SKM-1 treated with dmso at 0.1 percent for 144 hours (cell line): ENCODE measurements at regions not wholly inside any gene's neighbourhood (a gene's known extent, or its start where the extent isn't known, plus 50 kb on each side); places are given as distances from the start of the nearest gene placed in this dataset.

ENCODE experiments used
- DNase-seq: peaks from one replicate; lab custom pipeline; 2025; ENCODE audit not compliant: unreplicated experiment; lab: John Stamatoyannopoulos, UW

- no peak for DNase-seq
These were observed 668.7 kb downstream of the MRPL39 start for GRCh38 chr21:24938573-24938972.

DNA sequence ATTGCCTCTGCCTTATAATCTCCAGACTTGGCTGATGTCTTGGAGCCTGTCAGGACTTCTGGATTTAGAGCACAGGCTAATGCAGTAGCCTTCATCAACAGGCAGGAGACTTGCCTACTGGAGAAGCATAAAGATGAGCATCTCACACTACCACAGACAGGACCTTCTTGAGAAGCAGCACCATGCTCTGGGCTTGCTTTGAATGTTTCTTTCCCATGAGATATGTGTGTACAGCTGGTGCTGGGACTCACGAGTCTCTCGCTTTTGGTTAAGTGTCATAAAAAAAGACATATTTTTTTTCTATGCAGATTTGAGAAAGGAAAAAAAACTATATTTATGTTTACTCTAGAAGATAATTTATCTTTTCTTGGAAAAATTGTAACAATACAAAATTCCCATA lies 671.3 kb downstream of the MRPL39 start:
- no peak for DNase-seq

DNA sequence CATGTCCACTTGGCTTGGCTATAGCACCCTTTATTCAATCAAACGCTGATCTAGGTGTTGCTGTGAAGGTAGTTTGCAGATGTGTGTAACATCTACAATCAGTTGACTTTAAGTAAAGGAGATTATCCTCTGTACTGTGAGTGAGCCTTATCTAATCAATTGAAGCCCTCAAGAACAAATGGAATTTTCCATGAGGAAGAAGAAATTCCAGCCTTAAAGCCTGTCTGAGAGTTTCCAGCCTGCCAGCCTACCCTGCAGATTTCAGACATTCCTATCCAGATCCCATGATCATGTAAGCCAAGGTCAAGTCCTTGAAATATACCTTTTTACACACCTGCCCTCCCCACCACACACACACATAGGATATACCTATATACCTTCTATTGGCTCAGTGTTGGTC lies 696.7 kb downstream of the MRPL39 start:
- no peak for DNase-seq

- no peak for DNase-seq
These were observed 703.2 kb downstream of the MRPL39 start for GRCh38 chr21:24903994-24904635.

DNA sequence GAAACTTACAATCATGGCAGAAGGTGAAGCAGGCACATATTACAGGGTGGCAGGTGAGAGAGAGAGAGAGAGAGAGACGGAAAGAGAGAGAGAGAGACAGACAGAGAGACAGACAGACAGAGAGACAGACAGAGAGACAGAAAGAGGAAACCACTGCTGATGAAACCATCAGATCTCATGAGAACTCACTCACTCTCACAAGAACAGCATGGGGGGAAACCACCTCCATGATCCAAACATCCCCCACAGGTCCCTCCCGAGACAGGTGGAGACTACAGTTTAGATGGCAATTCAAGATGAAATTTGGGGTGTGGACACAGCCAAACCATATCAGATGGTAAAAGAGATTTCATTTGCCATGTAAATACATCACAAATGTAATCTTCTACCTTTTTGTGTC lies 708.1 kb downstream of the MRPL39 start:
- DNase-seq, result no peak

DNA sequence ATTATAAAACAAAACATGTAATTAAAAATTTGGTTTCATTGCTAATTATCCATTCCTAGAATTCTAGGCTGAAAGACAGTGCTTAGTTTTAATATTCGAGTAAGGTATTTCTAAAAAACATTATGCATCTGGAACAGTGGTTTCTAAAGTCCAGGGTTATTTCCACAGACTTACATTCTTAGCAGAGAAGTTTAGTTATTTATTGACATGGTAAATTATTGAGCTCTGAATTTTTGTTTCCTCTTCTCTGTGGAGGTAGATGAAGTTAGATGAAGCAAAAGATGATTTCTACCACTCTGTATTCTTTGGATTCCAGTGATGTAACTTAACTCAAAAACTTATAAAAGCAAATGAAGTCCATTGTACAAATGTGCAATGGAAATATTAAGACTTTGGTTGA lies 709.4 kb downstream of the MRPL39 start:
- DNase-seq, result no peak

- DNase-seq, result no peak
These were observed 710.6 kb downstream of the MRPL39 start for GRCh38 chr21:24896735-24897124.

- DNase-seq, result peak; percentile 4
These were observed 711.2 kb downstream of the MRPL39 start for GRCh38 chr21:24895885-24896734.

- no peak for DNase-seq
These were observed 713.0 kb downstream of the MRPL39 start for GRCh38 chr21:24894324-24894723.

DNA sequence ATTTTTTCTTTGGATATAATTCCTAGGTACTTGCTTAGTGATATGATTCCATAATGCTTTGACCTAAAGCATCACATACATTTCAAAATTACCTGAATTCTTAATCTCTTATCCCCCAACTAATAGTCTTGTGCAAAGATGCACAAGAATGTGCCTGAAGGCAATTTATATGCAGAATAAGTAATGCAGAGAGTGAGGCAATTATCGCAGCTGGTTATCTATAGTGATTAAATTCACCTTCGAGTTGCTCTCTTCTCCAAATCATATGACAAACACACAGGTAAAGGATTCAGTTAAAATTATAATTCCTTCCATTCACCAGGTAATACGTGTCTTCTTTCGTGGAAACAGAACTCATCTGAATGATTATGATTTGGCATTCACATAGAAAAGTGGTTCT lies 717.3 kb downstream of the MRPL39 start:
- no peak for DNase-seq

DNA sequence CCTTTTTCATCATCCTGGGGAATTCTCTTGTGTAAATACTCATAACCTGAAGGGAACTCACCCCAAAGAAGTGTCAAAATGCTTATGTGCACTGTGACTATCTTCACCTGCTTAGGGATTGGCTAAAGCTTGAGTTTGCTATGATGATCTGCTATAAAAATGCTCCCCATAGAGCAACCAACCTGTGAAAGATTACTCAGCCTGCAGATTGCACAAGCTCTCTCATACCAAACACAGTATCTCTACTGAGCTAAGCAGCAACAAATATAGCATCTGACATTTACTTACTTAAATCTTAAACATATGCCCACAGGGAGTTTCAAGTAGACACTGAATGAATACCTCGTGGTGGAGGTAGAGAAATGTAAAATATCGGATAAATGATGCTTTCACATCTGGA lies 725.8 kb downstream of the MRPL39 start:
- no peak for DNase-seq

- DNase-seq, result no peak
These were observed 736.6 kb downstream of the MRPL39 start for GRCh38 chr21:24870633-24871032.

DNA sequence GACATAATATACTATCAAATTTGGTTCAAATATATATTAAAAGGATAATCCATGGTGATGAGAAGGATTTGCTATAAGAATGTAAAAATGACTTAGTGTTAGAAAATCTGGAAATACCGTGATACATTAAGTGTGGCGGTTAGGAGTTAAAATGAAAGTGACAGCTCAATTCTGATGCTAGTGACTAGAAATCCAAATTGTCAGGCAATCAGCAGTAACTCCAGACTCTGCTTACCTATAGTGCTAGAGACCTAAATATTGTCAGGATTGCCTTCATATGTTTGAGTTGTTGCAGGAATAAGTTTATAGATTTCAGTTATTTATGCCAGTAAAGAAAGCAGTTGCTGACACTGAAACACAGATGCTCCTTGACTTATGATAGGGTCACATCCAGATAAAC lies 737.4 kb downstream of the MRPL39 start:
- DNase-seq, result no peak

- no peak for DNase-seq
These were observed 739.2 kb downstream of the MRPL39 start for GRCh38 chr21:24868117-24868516.

DNA sequence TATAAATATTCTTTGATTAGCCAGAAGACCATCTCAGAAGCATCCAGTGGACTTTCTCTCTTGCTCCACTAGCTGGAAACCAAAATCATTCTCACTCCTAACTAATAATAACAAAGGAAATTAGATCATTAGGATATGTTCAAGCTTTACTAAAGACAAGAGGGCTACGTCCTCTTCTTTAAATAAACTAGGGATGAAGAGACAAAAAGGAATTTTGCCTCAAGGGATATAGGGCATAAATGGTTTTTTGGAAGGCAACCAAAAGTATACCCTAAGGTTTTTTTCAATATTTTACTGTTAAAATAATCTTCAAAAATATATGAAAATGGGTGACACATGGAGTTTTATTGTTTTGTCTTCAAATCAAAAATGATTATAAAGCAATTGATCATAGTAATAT lies 745.8 kb downstream of the MRPL39 start:
- no peak for DNase-seq

DNA sequence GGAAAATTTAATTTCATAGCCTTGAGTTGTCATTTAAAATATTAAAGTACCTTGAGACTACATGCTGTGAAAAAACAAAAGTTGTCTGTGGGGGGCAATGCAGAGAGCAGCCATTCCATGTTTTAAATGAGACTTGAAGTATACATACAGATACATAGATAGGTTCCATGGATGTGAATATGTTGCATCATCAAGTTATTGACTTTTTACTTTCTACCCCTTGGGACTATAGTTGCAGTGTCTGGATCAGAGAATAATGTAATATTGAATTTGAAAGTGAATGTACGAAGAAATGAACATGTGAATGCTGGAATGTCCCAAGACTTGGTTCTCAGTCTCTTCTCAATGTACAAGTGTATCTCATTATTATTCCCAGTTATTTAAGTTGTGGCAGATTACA lies 751.0 kb downstream of the MRPL39 start:
- no peak for DNase-seq

DNA sequence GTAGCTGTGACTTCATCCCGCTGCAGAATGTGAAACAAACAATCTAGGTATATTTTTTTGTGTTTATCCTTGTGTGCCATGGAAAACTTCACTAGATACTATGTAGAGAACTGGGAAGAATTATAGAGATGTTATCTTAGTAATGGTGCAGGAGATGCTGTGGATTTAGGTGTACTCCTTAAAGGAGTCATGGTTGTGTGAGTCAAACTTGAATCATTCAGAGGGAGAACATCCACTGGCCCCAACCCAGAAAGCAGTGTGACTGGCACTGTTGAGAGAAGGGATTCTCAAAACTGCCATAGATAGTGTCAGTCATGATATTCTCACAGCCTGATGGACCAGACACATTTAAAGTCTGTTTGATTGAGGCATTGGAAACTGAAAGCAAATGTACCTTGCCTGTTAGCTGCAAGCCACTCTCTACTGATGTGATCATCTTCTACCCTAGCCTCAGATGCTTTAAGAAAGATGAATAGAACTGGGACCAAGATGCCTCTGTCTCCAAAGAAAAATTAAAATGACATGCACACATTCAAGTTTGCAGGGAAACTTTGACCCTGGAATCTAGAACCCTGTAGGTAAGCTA lies 754.6 kb downstream of the MRPL39 start:
- no peak for DNase-seq

DNA sequence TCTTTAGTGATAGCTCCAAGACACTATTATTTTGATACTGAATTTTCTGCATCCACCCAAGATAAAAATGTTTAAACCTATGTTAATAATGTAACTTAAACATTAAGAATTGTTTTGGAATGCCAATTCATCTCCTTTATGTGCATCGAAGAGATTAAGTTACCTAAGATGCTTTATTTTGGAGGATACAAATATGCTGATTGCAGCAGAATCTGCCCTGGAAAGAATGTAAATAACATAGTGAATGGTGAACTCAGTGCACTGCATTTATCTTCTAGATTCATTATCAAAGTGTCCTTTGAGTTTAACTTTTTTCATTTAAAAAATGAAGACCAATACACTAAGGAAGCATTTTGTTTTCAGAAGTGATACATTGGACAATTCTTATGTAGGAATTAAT lies 757.2 kb downstream of the MRPL39 start:
- no peak for DNase-seq

- DNase-seq, result no peak
These were observed 762.6 kb downstream of the MRPL39 start for GRCh38 chr21:24844671-24845070.

DNA sequence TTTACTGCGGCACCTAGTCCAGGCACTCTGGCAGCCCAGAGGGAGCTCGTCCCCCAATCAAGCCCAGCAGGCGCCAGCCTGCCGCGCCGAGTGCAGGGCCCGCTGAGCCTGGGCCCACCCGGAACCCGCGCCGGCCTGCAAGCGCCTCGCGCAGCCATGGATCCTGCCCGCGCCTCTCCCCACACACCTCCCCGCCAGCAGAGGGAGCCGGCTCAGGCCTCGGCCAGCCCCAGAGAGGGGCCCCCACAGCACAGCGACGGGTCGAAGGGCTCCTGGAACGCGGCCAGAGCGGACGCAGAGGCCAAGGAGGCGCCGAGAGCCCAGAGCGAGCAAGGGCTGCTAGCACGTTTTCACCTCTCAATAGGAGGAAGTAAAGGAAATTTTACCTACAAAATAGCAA lies 767.0 kb downstream of the MRPL39 start:
- no peak for DNase-seq

DNA sequence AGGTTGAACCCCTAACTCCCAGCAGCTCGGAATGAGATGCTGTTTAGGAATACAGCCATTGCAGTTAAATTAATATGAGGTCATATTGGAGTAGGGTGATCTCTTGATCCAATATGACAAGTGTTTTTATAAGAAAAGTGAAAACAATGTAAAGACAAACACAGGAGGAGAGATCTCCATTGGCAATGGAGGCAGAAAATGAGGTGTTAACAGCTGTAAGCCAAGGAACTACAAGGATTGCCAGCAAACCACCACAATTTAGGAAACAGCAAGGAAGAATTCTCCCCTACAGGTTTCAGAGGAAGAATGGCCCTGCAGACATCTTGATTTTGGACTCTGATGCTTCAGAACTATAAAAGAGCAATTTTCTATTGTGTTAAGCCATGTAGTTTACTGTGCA lies 774.3 kb downstream of the MRPL39 start:
- DNase-seq, result no peak

DNA sequence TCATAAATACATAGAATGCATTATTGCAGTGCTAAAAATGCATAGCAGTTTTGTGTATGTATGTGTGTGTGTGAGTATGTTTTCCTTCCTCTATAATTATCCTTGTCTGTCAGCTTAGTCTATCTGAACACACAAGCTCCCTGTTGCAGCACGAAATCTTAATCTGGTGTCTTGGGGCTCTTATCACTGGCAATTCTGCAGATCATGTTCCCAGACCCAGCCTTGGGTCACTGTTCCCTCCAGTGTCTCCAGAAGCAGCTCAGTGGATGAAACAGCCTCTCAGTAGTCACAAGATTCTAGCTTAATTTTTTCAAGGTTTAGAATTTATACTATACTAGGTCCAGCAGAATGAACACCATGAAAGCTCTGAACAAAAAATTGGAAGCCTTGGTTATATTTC lies 777.9 kb downstream of the MRPL39 start:
- DNase-seq, result no peak
